Cardiac fibroblast (primary cell): ENCODE measurements at regions not wholly inside any gene's neighbourhood (a gene's known extent, or its start where the extent isn't known, plus 50 kb on each side); places are given as distances from the start of the nearest gene placed in this dataset.
"Not testable (repeated sequence)": the region's sequence is repeated elsewhere in the genome, so short reads cannot be mapped to it uniquely, and the experiment has no call there.

ENCODE experiments used
- DNase-seq, 2 donors: peaks; one replicate each; pipeline versions ENCODE4 v3.0.0 to v3.0.0-alpha.2; 2010; ENCODE audit warnings: low read depth in 2 of 2
- H3K4me3 ChIP-seq, 2 donors: replicated peaks in 1 of 2; 1 replicate in 1 of 2; 2 replicates in 1 of 2; pipeline ENCODE4 v1.5.1; 2011; ENCODE audit warnings: low read depth in 2 of 2, low read length in 2 of 2, mild to moderate bottlenecking in 2 of 2, moderate library complexity in 1 of 2
- CTCF ChIP-seq: IDR thresholded peaks from one replicate; pipeline ENCODE4 v1.5.1; 2011; ENCODE audit warnings: low read depth, mild to moderate bottlenecking, low read length, inconsistent platforms

GRCh38 chr4:184906480-184907097, 80.8 kb upstream of the ACSL1 start:
- DNase-seq: no peak
- H3K4me3 ChIP-seq: no peak overlapping the region
- no peak for TF ChIP-seq CTCF

GRCh38 chr4:184907216-184907615, 81.4 kb upstream of the ACSL1 start:
- TF ChIP-seq CTCF: no peak
- peak; percentile 3 to 13 for DNase-seq
- H3K4me3 ChIP-seq: no peak overlapping the region

- no peak overlapping the region for H3K4me3 ChIP-seq
- no peak for TF ChIP-seq CTCF
- peak in 1 of 2 donors; percentile 1 for DNase-seq
Observed at GRCh38 chr4:184907810-184908209, 82.0 kb upstream of the ACSL1 start.

- DNase-seq: peak; percentile 58 to 81
- TF ChIP-seq CTCF: no peak
- H3K4me3 ChIP-seq: no peak overlapping the region
Observed at GRCh38 chr4:184911310-184911709, 85.5 kb upstream of the ACSL1 start.

GRCh38 chr4:184913356-184914143, 87.8 kb upstream of the ACSL1 start:
- no peak for TF ChIP-seq CTCF
- no peak for DNase-seq
- H3K4me3 ChIP-seq: no peak overlapping the region

GRCh38 chr4:184918799-184919198, 93.0 kb upstream of the ACSL1 start:
- H3K4me3 ChIP-seq, DNase-seq: not testable (repeated sequence)

GRCh38 chr4:184921456-184921855, 95.7 kb upstream of the ACSL1 start:
- no peak overlapping the region for H3K4me3 ChIP-seq
- DNase-seq: no peak
- TF ChIP-seq CTCF: no peak
